ENCODE measurements at regions not wholly inside any gene's neighbourhood (a gene's known extent, or its start where the extent isn't known, plus 50 kb on each side); places are given as distances from the start of the nearest gene placed in this dataset.

DNA sequence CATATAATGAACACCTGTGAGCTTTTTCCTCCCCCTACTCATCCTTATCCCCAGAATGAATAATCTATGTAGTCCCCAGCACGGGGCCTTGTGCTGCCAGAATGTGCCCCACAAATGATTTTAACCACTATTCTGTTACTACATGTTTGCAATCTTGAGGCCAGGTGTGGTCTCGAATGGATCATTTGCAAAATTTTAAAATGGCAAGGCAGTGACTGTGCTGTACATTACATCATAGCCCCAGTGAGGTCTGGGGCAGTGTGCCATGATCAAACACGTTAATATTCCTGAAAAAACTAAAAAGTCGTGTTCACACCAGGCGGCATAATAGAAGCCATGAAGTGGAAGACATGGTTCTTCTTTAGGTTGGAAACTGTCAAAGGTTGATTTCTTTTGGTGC lies 479.9 kb upstream of the EEF2KMT start:
- Histone ChIP-seq H4K20me1 (ENCODE audit: insufficient read depth, low read length) (no peaks in the 10 kb centered on the region), H4K91ac (ENCODE audit: insufficient read depth, low read depth, low read length) (no peak overlapping the region), H3K27ac (ENCODE audit: insufficient read depth, low read length) (no peak overlapping the region), H3K18ac (ENCODE audit: low read depth, low read length) (no peak overlapping the region), H3K4me3 (ENCODE audit: insufficient read depth, low read depth, low read length) (no peak overlapping the region), H2BK15ac (ENCODE audit: low read depth, low read length) (no peak overlapping the region), H3K4me1 (ENCODE audit: control insufficient read depth, insufficient read depth, low read length) (no peaks in the 10 kb centered on the region), H2AK5ac (ENCODE audit: low read depth, low read length) (no peak overlapping the region), H2AK9ac (replicated peaks; ENCODE audit: low read depth, low read length, poor library complexity) (no peak overlapping the region), H3K9ac (ENCODE audit: low read depth, low read length) (no peak overlapping the region), H3K56ac (ENCODE audit: extremely low read depth, insufficient read depth, low read length) (no peak overlapping the region), H2BK5ac (ENCODE audit: low read depth, low read length, poor library complexity, severe bottlenecking) (no peak overlapping the region), H3K4me2 (ENCODE audit: low read depth, low read length) (no peak overlapping the region), H3K36me3 (ENCODE audit: control insufficient read depth, insufficient read depth, low read length) (no peaks in the 10 kb centered on the region), H4K8ac (ENCODE audit: low read depth in 2 of 2, low read length in 2 of 2) (no peak overlapping the region), H2AFZ (replicated peaks; ENCODE audit: low read length, poor library complexity) (no peak overlapping the region), H3K4ac (ENCODE audit: low read depth, low read length) (no peak overlapping the region), H3K9me1 (ENCODE audit: insufficient read depth, low read length) (no peaks in the 10 kb centered on the region), H3K14ac (replicated peaks; ENCODE audit: low read depth, low read length) (no peak overlapping the region), H2BK120ac (ENCODE audit: low read depth, low read length) (no peak overlapping the region), H3K79me1 (ENCODE audit: low read depth in 1 of 2, low read length in 2 of 2) (no peaks in the 10 kb centered on the region), H3K23ac (ENCODE audit: low read depth, low read length) (no peak overlapping the region), H4K5ac (ENCODE audit: low read depth, low read length) (no peak overlapping the region), H3K9me3 (ENCODE audit: control insufficient read depth, insufficient read depth, low read length) (peaks cover 31% of the 10 kb centered on the region), H3K27me3 (ENCODE audit: control insufficient read depth, insufficient read depth, low read length) (no peaks in the 10 kb centered on the region), H2BK20ac (ENCODE audit: low read depth, low read length) (no peak overlapping the region)
- TF ChIP-seq RFX5 (IDR thresholded peaks at IDR 0.05; ENCODE audit: low read depth, low read length) (no peak), MAZ (IDR thresholded peaks at IDR 0.05; ENCODE audit: borderline replicate concordance, low read depth, low read length) (no peak), FOS (IDR thresholded peaks at IDR 0.05; ENCODE audit: low read depth, low read length) (no peak), MXI1 (IDR thresholded peaks at IDR 0.05; ENCODE audit: borderline replicate concordance, low read depth, low read length) (no peak), POLR2A (IDR thresholded peaks at IDR 0.05; ENCODE audit: low read depth, low read length) (no peak), SMC3 (IDR thresholded peaks at IDR 0.05; ENCODE audit: low read depth, low read length) (no peak), RAD21 (IDR thresholded peaks at IDR 0.05; ENCODE audit: low read length) (no peak), BHLHE40 (IDR thresholded peaks at IDR 0.05; ENCODE audit: low read depth, low read length) (no peak), NFE2L2 (IDR thresholded peaks at IDR 0.05; ENCODE audit: low read depth, low read length) (no peak), MAFK (IDR thresholded peaks at IDR 0.05; ENCODE audit: low read depth, low read length) (no peak)
- TF ChIP-seq, protein P1, sequence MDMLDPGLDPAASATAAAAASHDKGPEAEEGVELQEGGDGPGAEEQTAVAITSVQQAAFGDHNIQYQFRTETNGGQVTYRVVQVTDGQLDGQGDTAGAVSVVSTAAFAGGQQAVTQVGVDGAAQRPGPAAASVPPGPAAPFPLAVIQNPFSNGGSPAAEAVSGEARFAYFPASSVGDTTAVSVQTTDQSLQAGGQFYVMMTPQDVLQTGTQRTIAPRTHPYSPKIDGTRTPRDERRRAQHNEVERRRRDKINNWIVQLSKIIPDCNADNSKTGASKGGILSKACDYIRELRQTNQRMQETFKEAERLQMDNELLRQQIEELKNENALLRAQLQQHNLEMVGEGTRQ (IDR thresholded peaks at IDR 0.05; ENCODE audit: low read depth, low read length): no peak
- TF ChIP-seq, protein P2, sequence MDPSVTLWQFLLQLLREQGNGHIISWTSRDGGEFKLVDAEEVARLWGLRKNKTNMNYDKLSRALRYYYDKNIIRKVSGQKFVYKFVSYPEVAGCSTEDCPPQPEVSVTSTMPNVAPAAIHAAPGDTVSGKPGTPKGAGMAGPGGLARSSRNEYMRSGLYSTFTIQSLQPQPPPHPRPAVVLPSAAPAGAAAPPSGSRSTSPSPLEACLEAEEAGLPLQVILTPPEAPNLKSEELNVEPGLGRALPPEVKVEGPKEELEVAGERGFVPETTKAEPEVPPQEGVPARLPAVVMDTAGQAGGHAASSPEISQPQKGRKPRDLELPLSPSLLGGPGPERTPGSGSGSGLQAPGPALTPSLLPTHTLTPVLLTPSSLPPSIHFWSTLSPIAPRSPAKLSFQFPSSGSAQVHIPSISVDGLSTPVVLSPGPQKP (IDR thresholded peaks at IDR 0.05; ENCODE audit: borderline replicate concordance, low read depth, low read length): no peak
- TF ChIP-seq, protein P3, sequence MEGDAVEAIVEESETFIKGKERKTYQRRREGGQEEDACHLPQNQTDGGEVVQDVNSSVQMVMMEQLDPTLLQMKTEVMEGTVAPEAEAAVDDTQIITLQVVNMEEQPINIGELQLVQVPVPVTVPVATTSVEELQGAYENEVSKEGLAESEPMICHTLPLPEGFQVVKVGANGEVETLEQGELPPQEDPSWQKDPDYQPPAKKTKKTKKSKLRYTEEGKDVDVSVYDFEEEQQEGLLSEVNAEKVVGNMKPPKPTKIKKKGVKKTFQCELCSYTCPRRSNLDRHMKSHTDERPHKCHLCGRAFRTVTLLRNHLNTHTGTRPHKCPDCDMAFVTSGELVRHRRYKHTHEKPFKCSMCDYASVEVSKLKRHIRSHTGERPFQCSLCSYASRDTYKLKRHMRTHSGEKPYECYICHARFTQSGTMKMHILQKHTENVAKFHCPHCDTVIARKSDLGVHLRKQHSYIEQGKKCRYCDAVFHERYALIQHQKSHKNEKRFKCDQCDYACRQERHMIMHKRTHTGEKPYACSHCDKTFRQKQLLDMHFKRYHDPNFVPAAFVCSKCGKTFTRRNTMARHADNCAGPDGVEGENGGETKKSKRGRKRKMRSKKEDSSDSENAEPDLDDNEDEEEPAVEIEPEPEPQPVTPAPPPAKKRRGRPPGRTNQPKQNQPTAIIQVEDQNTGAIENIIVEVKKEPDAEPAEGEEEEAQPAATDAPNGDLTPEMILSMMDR (conservative IDR thresholded peaks at IDR 0.05; ENCODE audit: low read depth, low read length): no peak
- ChIA-PET CTCF (no interaction called here), POLR2A (ENCODE audit: unreplicated experiment) (no interaction called here)
- ATAC-seq (ENCODE audit: low read depth): no peak
- 64% methylated on average over 3 of the region's 5 CpGs; no CpG with 5 or more reads in 1 of the 2 experiments for WGBS, 2 experiments (ENCODE audit: extremely low coverage in 2 of 2, insufficient read length in 1 of 2)
- DNase-seq: no peak
- intact Hi-C loops (cut with micrococcal nuclease) (no loop called here), dilution Hi-C loops (cut with HindIII; ENCODE audit: low sequenced_read_pairs, unreplicated experiment) (no loop called here), in situ Hi-C loops (cut with MboI; ENCODE audit: low sequenced_read_pairs) (no loop called here)
- no TSS peak for BruUV-seq (replicated peaks)
